ENCODE measurements at regions not wholly inside any gene's neighbourhood (a gene's known extent, or its start where the extent isn't known, plus 50 kb on each side); places are given as distances from the start of the nearest gene placed in this dataset.
"Not testable (repeated sequence)": the region's sequence is repeated elsewhere in the genome, so short reads cannot be mapped to it uniquely, and the experiment has no call there.

DNA sequence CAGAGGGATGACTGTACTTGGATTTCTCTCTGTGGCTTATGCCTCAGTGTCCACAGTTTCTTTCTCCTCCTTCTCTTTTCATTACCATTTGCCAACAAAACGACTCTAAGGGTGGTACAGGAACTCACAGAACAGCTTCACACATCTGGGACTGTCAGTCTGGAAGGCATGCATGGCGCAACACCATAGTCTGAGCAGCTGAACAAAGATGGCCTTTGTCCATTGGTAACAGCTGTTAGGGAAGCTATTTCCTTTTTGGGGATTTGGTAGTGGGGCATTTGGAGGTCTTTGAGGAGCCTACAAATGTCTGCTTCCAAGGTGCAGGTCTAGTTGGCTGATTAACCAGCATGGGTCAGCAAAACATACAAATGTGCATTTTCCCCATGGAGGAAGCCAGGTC, 81.4 kb upstream of the PCDH8 start:
- no peak for DNase-seq

DNA sequence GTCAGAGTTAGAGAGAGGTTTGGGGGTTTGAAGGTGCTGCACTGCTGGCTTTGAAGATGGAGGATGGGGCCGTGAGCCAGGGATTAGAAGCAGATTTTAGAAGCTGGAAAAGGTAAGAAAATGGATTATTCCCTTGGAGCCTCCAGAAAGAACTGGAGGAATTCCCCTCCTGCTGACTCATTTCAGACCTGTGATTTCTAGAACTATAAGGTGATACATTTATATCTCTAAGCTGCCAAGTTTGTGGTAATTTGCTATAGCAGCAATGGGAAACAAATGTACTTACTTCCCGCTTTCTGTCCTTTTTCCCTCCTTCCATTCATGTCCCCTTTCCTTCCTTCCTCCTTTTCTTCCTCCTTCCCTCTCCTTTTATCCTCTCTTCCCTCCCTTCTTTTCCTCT, 78.5 kb upstream of the PCDH8 start:
- DNase-seq, result no peak

DNA sequence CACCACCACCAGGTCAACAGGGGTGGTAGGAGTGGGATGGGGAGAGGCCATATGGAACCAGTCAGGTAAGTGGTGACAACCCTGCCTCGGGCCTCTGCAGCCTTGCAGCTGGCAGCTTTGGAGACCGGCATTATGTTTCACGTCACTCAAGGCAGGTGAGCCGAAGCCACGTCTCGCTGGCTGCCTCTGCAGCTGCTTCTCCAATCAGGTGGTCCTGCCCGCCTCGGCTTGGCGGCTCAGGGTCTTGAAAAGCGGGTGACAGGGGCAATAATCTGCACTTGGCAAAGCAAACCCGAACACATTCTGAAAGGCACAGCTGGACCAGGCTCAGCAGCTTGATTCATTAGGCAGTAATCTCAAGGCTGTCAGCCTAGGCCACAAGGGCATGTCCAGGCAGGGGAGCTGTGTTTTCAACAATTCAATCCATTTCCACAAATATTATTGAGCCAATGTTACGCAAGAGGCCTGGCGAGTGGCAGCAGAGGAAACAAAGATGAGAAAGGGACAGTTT, 77.4 kb upstream of the PCDH8 start:
- DNase-seq, result no peak

DNA sequence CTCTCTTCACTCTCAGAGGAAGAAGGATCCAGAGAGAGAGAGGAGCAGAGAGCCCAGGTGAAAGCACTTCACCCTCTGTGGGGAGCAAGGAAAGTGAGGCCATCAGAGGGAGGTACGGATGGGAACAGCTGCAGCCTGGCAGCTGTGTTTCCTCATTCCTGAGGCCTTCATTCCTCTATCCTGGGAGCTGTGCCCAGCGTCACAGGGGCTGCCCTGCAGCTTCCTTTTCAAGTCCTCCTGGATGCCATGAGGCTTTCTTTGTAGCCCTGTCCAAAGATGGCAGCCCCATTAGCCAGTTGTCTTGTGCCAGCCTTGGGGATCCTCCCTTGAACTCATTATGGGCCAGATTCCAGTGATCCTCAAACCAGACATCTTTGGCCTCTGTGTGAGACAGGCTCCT, 76.8 kb upstream of the PCDH8 start:
- DNase-seq, result no peak

DNA sequence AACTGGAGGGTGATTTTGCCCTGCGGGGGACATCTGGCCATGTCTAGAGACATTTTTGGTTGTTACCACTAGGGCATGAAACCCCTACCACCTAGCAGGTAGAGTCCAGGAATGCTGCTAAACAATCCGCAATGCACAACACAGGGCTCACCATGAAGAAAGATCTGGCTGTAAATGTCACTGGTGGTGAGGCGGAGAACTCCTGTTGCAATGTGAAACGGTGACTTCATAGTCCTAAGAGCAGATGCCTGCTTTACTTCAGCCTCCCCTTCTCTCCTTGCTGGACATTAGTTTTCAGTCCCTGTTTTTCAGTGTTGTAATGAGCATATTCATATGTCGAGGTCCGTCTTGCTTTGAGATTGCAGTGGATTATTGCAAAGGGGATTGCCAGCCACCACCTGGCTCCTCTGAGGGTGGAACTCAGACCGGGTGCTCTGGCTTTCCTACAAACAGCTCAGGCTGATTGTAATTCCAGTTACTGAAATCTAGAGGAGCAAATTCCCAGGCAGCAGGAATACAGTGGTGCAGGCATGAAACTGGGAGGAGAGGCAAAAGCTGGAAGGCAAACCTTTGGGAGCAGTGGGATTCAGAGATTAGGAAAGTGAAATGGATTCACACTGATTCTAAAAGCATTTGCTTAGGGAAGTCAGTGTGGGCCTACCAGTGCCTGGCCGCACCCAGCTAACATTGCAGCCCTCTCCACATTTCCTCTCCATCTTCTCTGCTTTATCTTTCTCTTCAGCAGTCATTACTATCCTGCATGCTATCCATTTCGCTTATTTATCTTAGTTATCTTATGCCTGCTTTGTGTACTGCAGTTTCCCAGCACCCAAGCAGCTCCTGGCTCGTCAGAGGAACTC, 76.1 kb upstream of the PCDH8 start:
- DNase-seq, result no peak

DNA sequence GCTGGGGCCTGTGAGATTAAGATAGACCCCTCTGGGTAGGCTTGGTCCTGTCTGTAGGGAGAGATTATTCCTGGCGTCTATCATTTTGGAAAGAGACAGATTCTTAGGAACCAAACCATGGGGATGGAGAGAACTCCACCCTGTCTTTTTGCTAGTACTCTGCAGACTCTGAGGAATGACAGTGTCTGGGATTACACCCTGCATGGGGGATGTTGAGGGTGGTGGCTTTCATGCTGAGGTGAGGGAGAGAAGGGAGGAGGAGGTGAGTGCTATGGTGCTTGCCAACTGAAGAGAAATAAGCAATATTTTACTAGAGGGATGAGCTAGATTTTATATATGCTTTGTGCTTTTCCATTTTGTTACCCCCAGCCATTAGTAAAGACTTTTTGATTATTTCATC, 74.5 kb upstream of the PCDH8 start:
- DNase-seq, result no peak

DNA sequence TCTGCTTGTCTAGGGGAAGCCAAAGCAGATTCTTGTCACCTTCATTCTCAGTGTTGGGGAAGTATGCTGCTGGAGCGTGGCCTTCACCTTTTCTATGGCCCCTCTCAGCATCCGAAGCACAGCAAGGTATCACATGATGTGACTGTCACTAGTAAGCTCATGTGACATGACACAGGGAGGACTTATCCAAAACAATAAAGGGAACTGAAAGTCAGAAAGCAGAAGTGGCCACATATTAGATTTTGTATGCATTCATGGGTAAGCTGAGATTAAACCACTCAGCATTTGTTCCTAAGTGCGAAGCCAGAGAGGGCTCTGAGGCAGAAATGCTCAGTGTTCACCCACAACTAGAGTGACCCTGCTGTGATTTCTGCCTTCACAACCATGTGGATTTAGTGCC, 72.8 kb upstream of the PCDH8 start:
- DNase-seq, result no peak

DNA sequence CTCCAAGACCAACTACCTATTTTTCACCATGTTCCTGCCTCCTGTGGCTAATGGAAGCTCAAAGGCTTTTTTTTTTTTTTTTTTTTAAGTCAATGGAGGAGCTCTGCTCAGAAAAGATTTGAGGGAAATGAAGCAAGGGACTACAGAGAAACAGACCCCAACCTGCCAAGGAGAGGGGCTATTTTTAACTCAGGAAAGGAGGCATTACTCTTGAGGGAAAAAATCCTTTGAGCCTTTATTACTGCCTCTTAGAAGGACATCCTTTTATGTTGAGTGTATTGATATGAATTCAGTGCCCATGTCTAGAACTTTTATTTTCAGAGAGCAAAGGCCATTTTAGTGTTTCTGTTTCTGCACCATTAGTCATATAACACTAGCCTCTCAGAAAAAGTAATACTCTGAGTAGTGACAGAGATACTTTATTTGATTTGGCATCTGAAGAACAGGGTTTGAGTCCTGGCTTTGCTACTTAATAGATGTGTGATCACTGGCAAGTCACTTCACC, 68.1 kb upstream of the PCDH8 start:
- no peak for DNase-seq

DNA sequence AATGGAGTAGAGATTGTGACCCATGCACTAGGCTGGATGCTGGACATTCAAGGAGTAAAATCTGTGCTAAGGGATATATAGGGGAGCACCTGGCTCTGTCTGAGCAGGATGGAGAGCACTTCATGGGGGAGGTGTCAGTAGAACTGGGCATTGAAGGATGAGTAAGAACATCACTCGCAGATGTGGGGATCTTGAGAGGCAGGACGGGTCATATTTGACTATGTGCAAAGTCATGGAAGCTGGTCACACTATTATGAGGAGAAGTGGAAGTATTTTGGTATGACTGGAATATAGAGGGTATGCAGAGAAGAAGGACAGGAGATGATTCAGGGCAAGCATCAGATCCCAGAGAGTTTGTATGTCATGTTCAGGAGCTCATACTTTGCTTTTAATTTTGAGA, 62.9 kb upstream of the PCDH8 start:
- no peak for DNase-seq

DNA sequence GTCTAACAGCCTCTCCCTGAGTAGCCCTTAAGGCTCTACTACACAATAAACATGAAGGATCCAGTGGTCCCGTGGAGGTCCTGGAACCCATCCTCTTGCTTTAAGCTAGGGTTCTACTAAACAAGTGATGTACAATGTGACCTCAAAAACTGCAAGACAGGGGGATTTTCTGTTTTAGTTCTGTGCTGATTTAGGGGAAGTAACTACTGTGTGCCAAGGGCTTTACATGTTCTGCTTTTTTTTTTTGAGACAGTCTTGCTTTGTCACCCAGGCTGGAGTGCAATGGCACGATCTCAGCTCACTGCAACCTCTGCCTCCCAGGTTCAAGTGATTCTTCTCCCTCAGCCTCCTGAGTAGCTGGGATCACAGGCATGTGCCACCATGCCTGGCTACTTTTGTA, 61.9 kb upstream of the PCDH8 start:
- not testable (repeated sequence) for DNase-seq

DNA sequence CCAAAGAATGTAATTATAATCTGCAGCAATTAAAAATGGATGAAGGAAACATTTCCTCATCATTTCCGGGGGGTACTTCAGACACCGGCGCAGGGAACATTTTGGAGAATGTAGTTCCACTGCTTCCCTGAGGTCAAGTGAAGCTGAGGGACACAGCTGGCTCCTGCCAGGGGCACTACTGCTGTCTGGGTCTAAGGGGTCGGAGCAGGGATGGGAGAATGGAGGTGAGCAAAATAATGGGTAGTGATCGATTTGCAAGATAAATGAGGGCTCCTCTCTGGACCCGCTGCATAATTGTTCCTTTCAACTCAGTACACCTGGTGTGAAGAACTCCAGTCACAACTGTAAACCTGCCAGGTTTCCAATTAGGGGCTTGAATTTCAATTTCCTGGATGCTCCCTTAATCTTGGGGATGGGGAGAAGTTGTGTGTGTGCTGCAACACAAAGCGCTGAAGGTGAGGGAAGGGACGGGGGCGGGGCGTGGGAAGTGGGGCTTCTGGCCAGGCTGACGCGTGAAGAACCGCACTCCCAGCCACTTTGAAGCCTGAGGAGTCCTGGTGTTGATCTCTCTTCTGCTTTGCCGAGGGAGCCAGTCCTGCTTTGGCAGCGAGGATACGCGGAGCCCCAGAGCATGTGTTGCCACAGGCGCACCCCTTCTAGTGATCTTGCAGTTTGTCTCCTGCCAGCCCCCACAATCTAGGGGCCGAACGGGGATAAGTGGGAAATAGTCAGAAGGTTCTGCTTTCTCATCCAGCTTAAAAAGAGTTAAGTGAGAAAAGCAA, 57.9 kb upstream of the PCDH8 start:
- no peak for DNase-seq

DNA sequence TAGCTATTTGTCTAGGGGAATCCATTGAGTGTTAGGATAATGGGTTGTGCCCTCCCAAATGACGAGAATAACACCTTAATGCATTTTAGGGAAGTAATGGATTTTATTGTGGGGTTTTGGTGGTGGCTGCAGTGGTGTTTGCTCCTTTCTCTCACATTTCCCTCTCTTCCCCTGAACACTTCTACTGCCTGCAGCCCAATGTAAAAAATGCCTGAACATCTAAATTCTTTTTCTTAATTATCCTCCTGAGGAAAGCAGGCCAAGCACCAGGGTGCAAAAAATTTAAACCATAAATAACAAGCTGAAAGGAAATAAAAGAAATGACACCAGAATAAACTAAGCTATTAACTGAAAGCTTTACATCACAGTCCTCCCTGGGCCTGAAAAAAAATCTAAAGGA, 57.3 kb upstream of the PCDH8 start:
- no peak for DNase-seq

DNA sequence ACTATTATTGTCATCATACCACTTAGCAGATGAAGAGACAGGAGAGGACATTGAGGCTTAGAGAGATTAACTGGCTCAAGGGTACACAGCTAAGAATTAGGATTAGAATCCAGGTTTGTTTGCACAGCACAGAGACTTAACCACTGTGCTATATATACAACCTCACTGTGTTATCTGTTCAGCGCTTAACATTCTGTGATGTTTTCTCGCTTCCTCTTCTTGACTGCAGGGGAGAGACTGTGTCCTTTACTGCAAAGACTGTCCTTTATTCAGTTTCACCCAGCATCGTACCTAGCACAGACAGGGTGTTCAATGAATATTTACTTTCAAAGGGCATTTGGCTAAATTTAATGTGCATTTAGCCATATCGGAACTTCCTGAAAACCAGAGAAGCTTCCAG, 54.9 kb upstream of the PCDH8 start:
- no peak for DNase-seq

DNA sequence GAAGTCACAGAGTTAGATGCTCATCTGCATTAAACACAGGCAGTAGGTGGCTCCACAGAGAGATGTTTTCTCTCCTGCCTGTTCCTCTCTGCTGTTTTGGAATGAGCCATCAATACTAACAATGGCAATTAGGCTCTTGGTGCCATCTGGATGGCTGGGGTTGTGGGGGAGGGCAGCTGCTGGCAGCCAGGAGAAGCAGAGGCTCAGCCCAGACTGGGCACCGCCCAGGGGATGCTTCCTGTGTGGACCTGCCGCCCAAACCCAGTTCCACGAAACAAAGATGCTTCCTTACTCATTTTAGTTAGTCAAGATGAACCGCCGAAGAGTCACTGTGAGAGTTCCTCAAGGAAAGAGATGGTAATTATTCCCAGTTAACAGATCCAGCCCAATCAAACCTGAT, 50.8 kb upstream of the PCDH8 start:
- no peak for DNase-seq
